ENCODE measurements at regions not wholly inside any gene's neighbourhood (a gene's known extent, or its start where the extent isn't known, plus 50 kb on each side); places are given as distances from the start of the nearest gene placed in this dataset.

DNA sequence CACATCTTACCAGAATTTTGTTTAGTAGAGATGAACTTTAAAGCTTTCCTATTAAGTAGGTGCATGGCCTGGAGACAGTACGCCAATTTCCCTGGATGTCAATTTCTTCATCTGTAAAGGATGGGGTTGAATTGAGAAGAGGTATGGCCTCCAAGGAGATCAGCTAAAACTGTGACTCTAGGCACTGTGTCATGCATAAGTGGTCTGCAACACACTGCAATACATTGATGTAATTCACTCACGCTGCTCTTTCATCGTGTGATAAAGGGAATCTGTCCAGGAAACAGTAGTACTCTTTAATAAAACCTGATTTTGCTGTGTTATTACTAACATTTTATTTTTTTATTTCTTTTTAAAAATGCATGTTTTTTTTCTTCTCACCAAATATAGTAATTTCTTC is 795.8 kb downstream of the DIAPH3 start:
- intact Hi-C loops (cut with micrococcal nuclease; ENCODE audit: unreplicated experiment), result no loop called here
- ChIA-PET POLR2A (ENCODE audit: unreplicated experiment) (no interaction called here), CTCF (no interaction called here)
- BruUV-seq (replicated peaks), result no TSS peak
- H3K4me1 ChIP-seq (replicated peaks; ENCODE audit: insufficient read depth), result no peaks in the 10 kb centered on the region
- no peak overlapping the region for H3K4me2 ChIP-seq
- H3F3A ChIP-seq (ENCODE audit: insufficient read depth, low read depth), result no peaks in the 10 kb centered on the region
- H4K20me1 ChIP-seq (ENCODE audit: insufficient read depth), result no peaks in the 10 kb centered on the region
- H3K79me2 ChIP-seq (ENCODE audit: low read depth), result no peaks in the 10 kb centered on the region
- no peak for TF ChIP-seq EZH2 (IDR thresholded peaks at IDR 0.05; ENCODE audit: low read depth)
- TF ChIP-seq, protein P1, sequence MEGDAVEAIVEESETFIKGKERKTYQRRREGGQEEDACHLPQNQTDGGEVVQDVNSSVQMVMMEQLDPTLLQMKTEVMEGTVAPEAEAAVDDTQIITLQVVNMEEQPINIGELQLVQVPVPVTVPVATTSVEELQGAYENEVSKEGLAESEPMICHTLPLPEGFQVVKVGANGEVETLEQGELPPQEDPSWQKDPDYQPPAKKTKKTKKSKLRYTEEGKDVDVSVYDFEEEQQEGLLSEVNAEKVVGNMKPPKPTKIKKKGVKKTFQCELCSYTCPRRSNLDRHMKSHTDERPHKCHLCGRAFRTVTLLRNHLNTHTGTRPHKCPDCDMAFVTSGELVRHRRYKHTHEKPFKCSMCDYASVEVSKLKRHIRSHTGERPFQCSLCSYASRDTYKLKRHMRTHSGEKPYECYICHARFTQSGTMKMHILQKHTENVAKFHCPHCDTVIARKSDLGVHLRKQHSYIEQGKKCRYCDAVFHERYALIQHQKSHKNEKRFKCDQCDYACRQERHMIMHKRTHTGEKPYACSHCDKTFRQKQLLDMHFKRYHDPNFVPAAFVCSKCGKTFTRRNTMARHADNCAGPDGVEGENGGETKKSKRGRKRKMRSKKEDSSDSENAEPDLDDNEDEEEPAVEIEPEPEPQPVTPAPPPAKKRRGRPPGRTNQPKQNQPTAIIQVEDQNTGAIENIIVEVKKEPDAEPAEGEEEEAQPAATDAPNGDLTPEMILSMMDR (conservative IDR thresholded peaks at IDR 0.05), result no peak
- no peak for DNase-seq
- H3K36me3 ChIP-seq (ENCODE audit: low read depth), result no peaks in the 10 kb centered on the region
- no peak overlapping the region for H3K27ac ChIP-seq
- H2AFZ ChIP-seq, result no peak overlapping the region
- no peak overlapping the region for H3K4me3 ChIP-seq
- H3K9me2 ChIP-seq (ENCODE audit: insufficient read depth), result no peaks in the 10 kb centered on the region
- H3K27me3 ChIP-seq (ENCODE audit: insufficient read depth, low read depth), result no peaks in the 10 kb centered on the region
- H3K9me3 ChIP-seq (ENCODE audit: insufficient read depth, low read depth), result no peaks in the 10 kb centered on the region

DNA sequence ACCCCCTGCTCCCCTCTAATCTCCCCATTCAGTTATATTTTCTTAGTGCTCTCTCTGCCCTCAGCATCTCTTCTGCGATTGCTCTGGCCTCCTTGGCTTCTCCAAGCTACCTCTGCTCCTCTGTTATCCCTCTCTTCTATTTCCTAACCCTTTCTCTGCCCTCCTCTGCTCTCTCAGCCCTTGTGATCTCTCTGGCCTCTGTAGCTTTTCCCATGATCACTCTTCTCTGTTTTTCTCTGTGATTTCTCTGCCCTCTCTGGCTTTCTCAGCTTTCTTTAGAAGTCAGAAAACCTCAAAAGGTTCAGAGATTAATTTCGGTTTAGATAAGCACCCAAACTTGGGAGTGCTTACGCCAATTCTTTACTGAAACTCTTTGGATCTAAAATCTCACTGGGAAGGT is 795.0 kb downstream of the DIAPH3 start:
- intact Hi-C loops (cut with micrococcal nuclease; ENCODE audit: unreplicated experiment), result no loop called here
- Histone ChIP-seq H3K4me1 (replicated peaks; ENCODE audit: insufficient read depth) (no peaks in the 10 kb centered on the region), H3K79me2 (ENCODE audit: low read depth) (no peaks in the 10 kb centered on the region), H3K4me2 (no peak overlapping the region), H3K9me2 (ENCODE audit: insufficient read depth) (no peaks in the 10 kb centered on the region), H4K20me1 (ENCODE audit: insufficient read depth) (no peaks in the 10 kb centered on the region), H3K9me3 (ENCODE audit: insufficient read depth, low read depth) (no peaks in the 10 kb centered on the region), H3F3A (ENCODE audit: insufficient read depth, low read depth) (no peaks in the 10 kb centered on the region), H3K36me3 (ENCODE audit: low read depth) (no peaks in the 10 kb centered on the region), H3K27me3 (ENCODE audit: insufficient read depth, low read depth) (no peaks in the 10 kb centered on the region), H3K4me3 (no peak overlapping the region), H2AFZ (no peak overlapping the region), H3K27ac (no peak overlapping the region)
- no peak for TF ChIP-seq EZH2 (IDR thresholded peaks at IDR 0.05; ENCODE audit: low read depth)
- TF ChIP-seq, protein P1 (conservative IDR thresholded peaks at IDR 0.05), result no peak
- POLR2A ChIA-PET (ENCODE audit: unreplicated experiment), result no interaction called here
- CTCF ChIA-PET, result no interaction called here
- DNase-seq, result no peak
- BruUV-seq (replicated peaks), result no TSS peak

DNA sequence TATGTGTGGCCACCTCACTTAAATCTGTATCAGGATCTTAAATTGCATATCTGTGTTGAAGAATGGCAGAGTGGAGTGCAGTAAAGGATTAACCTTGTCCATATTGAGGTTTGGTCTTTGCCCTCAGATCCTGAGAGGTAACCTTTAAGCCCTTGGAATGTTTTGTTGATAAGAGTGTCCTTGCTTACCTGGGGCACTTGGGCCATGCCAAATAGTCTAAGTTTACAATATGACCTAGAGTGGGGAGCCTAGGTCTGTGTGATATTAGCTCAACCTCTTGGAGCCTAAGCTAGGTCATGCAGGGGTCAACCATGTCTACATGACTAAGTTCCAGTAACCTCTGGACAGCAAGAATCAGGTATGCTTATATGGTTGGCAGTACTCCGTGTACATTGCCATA is 792.5 kb downstream of the DIAPH3 start:
- H3K27me3 ChIP-seq (ENCODE audit: insufficient read depth, low read depth), result no peaks in the 10 kb centered on the region
- H3K4me1 ChIP-seq (replicated peaks; ENCODE audit: insufficient read depth), result no peaks in the 10 kb centered on the region
- no peaks in the 10 kb centered on the region for H3K79me2 ChIP-seq (ENCODE audit: low read depth)
- DNase-seq, result no peak
- no peaks in the 10 kb centered on the region for H3K9me2 ChIP-seq (ENCODE audit: insufficient read depth)
- TF ChIP-seq, protein P1 (conservative IDR thresholded peaks at IDR 0.05), result no peak
- TF ChIP-seq EZH2 (IDR thresholded peaks at IDR 0.05; ENCODE audit: low read depth), result no peak
- no peaks in the 10 kb centered on the region for H4K20me1 ChIP-seq (ENCODE audit: insufficient read depth)
- BruUV-seq (replicated peaks), result no TSS peak
- ChIA-PET POLR2A (ENCODE audit: unreplicated experiment) (no interaction called here), CTCF (no interaction called here)
- H2AFZ ChIP-seq, result no peak overlapping the region
- H3K36me3 ChIP-seq (ENCODE audit: low read depth), result no peaks in the 10 kb centered on the region
- no peak overlapping the region for H3K4me2 ChIP-seq
- H3K4me3 ChIP-seq, result no peak overlapping the region
- H3K9me3 ChIP-seq (ENCODE audit: insufficient read depth, low read depth), result no peaks in the 10 kb centered on the region
- no peak overlapping the region for H3K27ac ChIP-seq
- intact Hi-C loops (cut with micrococcal nuclease; ENCODE audit: unreplicated experiment), result no loop called here
- no peaks in the 10 kb centered on the region for H3F3A ChIP-seq (ENCODE audit: insufficient read depth, low read depth)
